Body of pancreas (tissue), 4 donors: ENCODE measurements at regions not wholly inside any gene's neighbourhood (a gene's known extent, or its start where the extent isn't known, plus 50 kb on each side); places are given as distances from the start of the nearest gene placed in this dataset.

Source experiments
- POLR2A ChIP-seq, 3 donors: fragments of 450-650 bp; IDR thresholded peaks; one replicate each; pipeline ENCODE4 v1.6.1; 2016; ENCODE audit warnings: antibody characterized with exemption in 3 of 3, mild to moderate bottlenecking in 2 of 3
- TF ChIP-seq, protein P1 (sequence below), 7 experiments: fragments of 450-650 bp in 4 of 7; fragments of 200-600 bp in 3 of 7; sonication (generic) in 3 of 7; IDR thresholded peaks; one replicate each; pipeline ENCODE4 v1.5.1; 2016 to 2019; ENCODE audit warnings: antibody characterized with exemption in 7 of 7

GRCh38 chr4:124065936-124066335 lies 646.6 kb downstream of the ANKRD50 start:
- TF ChIP-seq, protein P1, sequence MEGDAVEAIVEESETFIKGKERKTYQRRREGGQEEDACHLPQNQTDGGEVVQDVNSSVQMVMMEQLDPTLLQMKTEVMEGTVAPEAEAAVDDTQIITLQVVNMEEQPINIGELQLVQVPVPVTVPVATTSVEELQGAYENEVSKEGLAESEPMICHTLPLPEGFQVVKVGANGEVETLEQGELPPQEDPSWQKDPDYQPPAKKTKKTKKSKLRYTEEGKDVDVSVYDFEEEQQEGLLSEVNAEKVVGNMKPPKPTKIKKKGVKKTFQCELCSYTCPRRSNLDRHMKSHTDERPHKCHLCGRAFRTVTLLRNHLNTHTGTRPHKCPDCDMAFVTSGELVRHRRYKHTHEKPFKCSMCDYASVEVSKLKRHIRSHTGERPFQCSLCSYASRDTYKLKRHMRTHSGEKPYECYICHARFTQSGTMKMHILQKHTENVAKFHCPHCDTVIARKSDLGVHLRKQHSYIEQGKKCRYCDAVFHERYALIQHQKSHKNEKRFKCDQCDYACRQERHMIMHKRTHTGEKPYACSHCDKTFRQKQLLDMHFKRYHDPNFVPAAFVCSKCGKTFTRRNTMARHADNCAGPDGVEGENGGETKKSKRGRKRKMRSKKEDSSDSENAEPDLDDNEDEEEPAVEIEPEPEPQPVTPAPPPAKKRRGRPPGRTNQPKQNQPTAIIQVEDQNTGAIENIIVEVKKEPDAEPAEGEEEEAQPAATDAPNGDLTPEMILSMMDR (IDR thresholded peaks at IDR 0.05), result no peak
- no peak for TF ChIP-seq POLR2A (IDR thresholded peaks at IDR 0.05)
